Ascending aorta (tissue), 2 donors: ENCODE measurements at regions not wholly inside any gene's neighbourhood (a gene's known extent, or its start where the extent isn't known, plus 50 kb on each side); places are given as distances from the start of the nearest gene placed in this dataset.

ENCODE experiments used
- DNase-seq, 2 donors: peaks; one replicate each; pipeline ENCODE4 v3.0.0-alpha.2; 2019; ENCODE audit warnings: low spot score in 2 of 2
- H3K27ac ChIP-seq, 2 donors: fragments of 200-600 bp; sonication (generic); one replicate each; pipeline ENCODE4 v1.5.1; 2016 to 2017; ENCODE audit warnings: mild to moderate bottlenecking in 1 of 2
- H3K27me3 ChIP-seq: fragments of 200-600 bp; sonication (generic); one replicate; pipeline ENCODE4 v1.5.1; 2017
- H3K36me3 ChIP-seq, 2 donors: fragments of 200-600 bp; sonication (generic); one replicate each; pipeline ENCODE4 v1.5.1; 2016
- H3K4me1 ChIP-seq, 2 donors: fragments of 200-600 bp; sonication (generic); one replicate each; pipeline ENCODE4 v1.5.1; 2016 to 2017; ENCODE audit warnings: mild to moderate bottlenecking in 1 of 2
- H3K4me3 ChIP-seq, 2 donors: fragments of 200-600 bp; sonication (generic); one replicate each; pipeline ENCODE4 v1.5.1; 2016 to 2017; ENCODE audit warnings: mild to moderate bottlenecking in 1 of 2
- H3K9me3 ChIP-seq, 2 donors: fragments of 200-600 bp; sonication (generic); one replicate each; pipeline ENCODE4 v1.5.1; 2016
- CTCF ChIP-seq, 3 experiments: fragments of 200-600 bp in 2 of 3; fragments of 450-650 bp in 1 of 3; sonication (generic) in 2 of 3; IDR thresholded peaks; one replicate each; pipeline ENCODE4 v1.5.1; 2016 to 2019; ENCODE audit warnings: antibody characterized with exemption in 3 of 3, mild to moderate bottlenecking in 1 of 3, moderate library complexity in 1 of 3
- intact Hi-C: fragments of 100-400 bp; cut with DNase I; formaldehyde crosslinking; loops from one replicate; pipeline ENCODE4 v1.15.1; 2023

GRCh38 chr1:190852611-190853010, 374.9 kb upstream of the BRINP3 start:
- no peaks in the 10 kb centered on the region for H3K9me3 ChIP-seq
- H3K36me3 ChIP-seq, result no peaks in the 10 kb centered on the region
- H3K4me1 ChIP-seq, result no peaks in the 10 kb centered on the region
- H3K27ac ChIP-seq, result no peak overlapping the region
- H3K27me3 ChIP-seq, result no peaks in the 10 kb centered on the region
- no peak for DNase-seq
- no peak for TF ChIP-seq CTCF (IDR thresholded peaks at IDR 0.05)
- intact Hi-C loops, result no loop called here
- no peak overlapping the region for H3K4me3 ChIP-seq

- intact Hi-C loops, result no loop called here
- H3K4me3 ChIP-seq, result no peak overlapping the region
- no peaks in the 10 kb centered on the region for H3K9me3 ChIP-seq
- no peaks in the 10 kb centered on the region for H3K27me3 ChIP-seq
- no peak for DNase-seq
- H3K27ac ChIP-seq, result no peak overlapping the region
- H3K4me1 ChIP-seq, result no peaks in the 10 kb centered on the region
- no peak for TF ChIP-seq CTCF (IDR thresholded peaks at IDR 0.05)
- no peaks in the 10 kb centered on the region for H3K36me3 ChIP-seq
Observed at GRCh38 chr1:190858140-190858539, 380.5 kb upstream of the BRINP3 start.

DNA sequence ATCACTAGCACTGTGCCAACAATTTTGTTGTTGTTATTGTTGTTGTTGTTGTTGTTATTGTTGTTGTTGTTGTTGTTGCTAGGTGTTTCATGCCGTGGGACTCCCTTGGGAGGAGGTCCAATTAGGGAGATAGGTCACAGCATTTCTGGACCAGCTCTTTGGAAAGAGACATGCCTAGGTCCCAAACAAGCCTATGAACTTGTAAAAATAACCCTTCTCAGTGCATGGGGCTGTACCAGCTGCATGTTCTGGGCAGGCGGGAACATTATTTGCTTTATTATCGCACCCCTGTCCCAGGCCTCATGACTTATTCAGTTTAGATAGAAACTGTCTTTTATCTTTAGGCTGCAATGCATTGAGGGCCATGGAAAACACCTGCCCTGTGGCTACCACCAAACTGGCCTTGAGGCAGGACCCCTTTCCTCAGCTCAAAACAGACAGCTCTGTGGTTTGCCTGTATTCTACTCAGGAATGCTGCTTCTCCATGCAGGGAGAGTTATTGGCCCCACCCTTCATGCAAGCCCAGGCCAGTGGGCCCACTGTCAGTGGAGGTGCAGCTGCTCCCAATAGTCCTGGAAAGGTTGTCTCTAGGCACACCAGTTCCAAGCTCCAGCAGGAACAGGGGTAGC, 386.5 kb upstream of the BRINP3 start:
- Histone ChIP-seq H3K4me3 (no peak overlapping the region), H3K27me3 (no peaks in the 10 kb centered on the region), H3K27ac (no peak overlapping the region), H3K36me3 (no peaks in the 10 kb centered on the region), H3K9me3 (no peaks in the 10 kb centered on the region), H3K4me1 (no peaks in the 10 kb centered on the region)
- no peak for TF ChIP-seq CTCF (IDR thresholded peaks at IDR 0.05)
- no peak for DNase-seq
- intact Hi-C loops, result no loop called here

GRCh38 chr1:190880352-190880751, 402.7 kb upstream of the BRINP3 start:
- no peaks in the 10 kb centered on the region for H3K36me3 ChIP-seq
- no peaks in the 10 kb centered on the region for H3K9me3 ChIP-seq
- no peaks in the 10 kb centered on the region for H3K4me1 ChIP-seq
- intact Hi-C loops, result no loop called here
- TF ChIP-seq CTCF (IDR thresholded peaks at IDR 0.05), result no peak
- DNase-seq, result no peak
- H3K27me3 ChIP-seq, result no peaks in the 10 kb centered on the region
- H3K27ac ChIP-seq, result no peak overlapping the region
- H3K4me3 ChIP-seq, result no peak overlapping the region

DNA sequence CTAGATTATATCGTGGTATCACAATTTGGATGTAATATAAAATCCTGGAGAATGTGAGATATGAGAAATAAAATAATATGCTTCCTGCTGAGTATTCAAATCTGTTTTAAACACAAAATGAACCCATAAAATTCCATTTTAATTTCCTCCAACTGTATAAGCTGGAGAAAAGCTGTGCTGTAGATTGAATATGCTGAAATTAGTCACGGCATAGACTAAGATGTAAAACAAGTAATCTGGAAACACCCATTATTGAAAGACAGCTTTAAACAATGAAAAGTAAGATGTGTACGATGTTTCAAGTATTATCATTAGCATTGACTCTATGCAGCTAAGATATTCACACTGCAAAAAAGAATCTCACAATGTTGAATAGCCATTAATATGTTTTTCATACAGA, 403.4 kb upstream of the BRINP3 start:
- Histone ChIP-seq H3K27ac (no peak overlapping the region), H3K9me3 (no peaks in the 10 kb centered on the region), H3K36me3 (no peaks in the 10 kb centered on the region), H3K4me3 (no peak overlapping the region), H3K27me3 (no peaks in the 10 kb centered on the region), H3K4me1 (no peaks in the 10 kb centered on the region)
- DNase-seq, result no peak
- intact Hi-C loops, result no loop called here
- no peak for TF ChIP-seq CTCF (IDR thresholded peaks at IDR 0.05)

DNA sequence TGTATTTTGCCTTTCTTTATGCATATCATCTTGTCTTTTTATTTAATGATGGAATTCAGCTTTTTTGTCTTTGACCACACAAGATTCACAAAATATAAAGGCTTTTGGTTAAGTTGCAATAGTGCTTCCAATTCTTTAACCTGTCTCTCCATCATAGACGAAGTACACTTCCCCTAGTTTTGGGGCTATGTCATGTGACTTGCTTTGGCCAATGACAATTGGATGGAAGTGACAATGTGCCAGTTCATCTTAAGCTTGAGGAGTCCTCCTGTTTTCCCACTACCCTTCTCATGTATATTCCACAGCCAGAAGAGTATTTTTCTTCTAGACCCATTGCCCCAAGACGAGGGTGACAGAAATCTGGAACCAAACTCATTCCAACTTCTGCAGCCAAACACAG, 419.6 kb upstream of the BRINP3 start:
- TF ChIP-seq CTCF (IDR thresholded peaks at IDR 0.05), result no peak

More for the DNA sequence above, 419.6 kb upstream of the BRINP3 start:
- no peak for DNase-seq
- H3K9me3 ChIP-seq, result no peaks in the 10 kb centered on the region
- no peaks in the 10 kb centered on the region for H3K27me3 ChIP-seq
- intact Hi-C loops, result no loop called here
- no peaks in the 10 kb centered on the region for H3K4me1 ChIP-seq
- no peak overlapping the region for H3K4me3 ChIP-seq
- H3K36me3 ChIP-seq, result no peaks in the 10 kb centered on the region
- no peak overlapping the region for H3K27ac ChIP-seq
